ENCODE measurements at regions not wholly inside any gene's neighbourhood (a gene's known extent, or its start where the extent isn't known, plus 50 kb on each side); places are given as distances from the start of the nearest gene placed in this dataset.

- 67 to 77% (median 72%) methylated on average over 25 to 26 of the region's 26 CpGs for WGBS, 5 donors
- Histone ChIP-seq H3K36me3 (no peaks in the 10 kb centered on the region), H3K4me1 (no peaks in the 10 kb centered on the region), H3K4me3 (no peak overlapping the region), H3K27me3 (peaks cover 0 to 30% (median 0%) of the 10 kb centered on the region in 3 donors), H3K27ac (no peak overlapping the region), H3K9me3 (no peaks in the 10 kb centered on the region)
- TF ChIP-seq EP300 (IDR thresholded peaks at IDR 0.05) (no peak), POLR2AphosphoS5 (IDR thresholded peaks at IDR 0.05) (no peak), POLR2A (IDR thresholded peaks at IDR 0.05) (no peak)
- TF ChIP-seq, protein P1, sequence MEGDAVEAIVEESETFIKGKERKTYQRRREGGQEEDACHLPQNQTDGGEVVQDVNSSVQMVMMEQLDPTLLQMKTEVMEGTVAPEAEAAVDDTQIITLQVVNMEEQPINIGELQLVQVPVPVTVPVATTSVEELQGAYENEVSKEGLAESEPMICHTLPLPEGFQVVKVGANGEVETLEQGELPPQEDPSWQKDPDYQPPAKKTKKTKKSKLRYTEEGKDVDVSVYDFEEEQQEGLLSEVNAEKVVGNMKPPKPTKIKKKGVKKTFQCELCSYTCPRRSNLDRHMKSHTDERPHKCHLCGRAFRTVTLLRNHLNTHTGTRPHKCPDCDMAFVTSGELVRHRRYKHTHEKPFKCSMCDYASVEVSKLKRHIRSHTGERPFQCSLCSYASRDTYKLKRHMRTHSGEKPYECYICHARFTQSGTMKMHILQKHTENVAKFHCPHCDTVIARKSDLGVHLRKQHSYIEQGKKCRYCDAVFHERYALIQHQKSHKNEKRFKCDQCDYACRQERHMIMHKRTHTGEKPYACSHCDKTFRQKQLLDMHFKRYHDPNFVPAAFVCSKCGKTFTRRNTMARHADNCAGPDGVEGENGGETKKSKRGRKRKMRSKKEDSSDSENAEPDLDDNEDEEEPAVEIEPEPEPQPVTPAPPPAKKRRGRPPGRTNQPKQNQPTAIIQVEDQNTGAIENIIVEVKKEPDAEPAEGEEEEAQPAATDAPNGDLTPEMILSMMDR (IDR thresholded peaks at IDR 0.05), result no peak
- intact Hi-C loops (cut with DNase I; ENCODE audit: low total_unique reads), result no loop called here
- peak in 1 of 2 donors; percentile 22 for DNase-seq
These were observed 811.4 kb downstream of the BRD1 start for GRCh38 chr22:49015993-49016908.

- no peak overlapping the region for H3K27ac ChIP-seq
- no peak for TF ChIP-seq POLR2AphosphoS5 (IDR thresholded peaks at IDR 0.05)
- TF ChIP-seq, protein P1 (IDR thresholded peaks at IDR 0.05), result no peak
- TF ChIP-seq EP300 (IDR thresholded peaks at IDR 0.05), result no peak
- TF ChIP-seq POLR2A (IDR thresholded peaks at IDR 0.05), result no peak
- DNase-seq, result peak in 1 of 2 donors; percentile 15
- no peaks in the 10 kb centered on the region for H3K4me1 ChIP-seq
- no peak overlapping the region for H3K4me3 ChIP-seq
- 79 to 84% (median 82%) methylated on average over 13 of the region's 13 CpGs for WGBS, 5 donors
- no peaks in the 10 kb centered on the region for H3K36me3 ChIP-seq
- peaks cover 0 to 38% (median 0%) of the 10 kb centered on the region in 3 donors for H3K27me3 ChIP-seq
- H3K9me3 ChIP-seq, result no peaks in the 10 kb centered on the region
- intact Hi-C loops (cut with DNase I; ENCODE audit: low total_unique reads), result no loop called here
These were observed 812.2 kb downstream of the BRD1 start for GRCh38 chr22:49015459-49015858.

- WGBS, 5 donors, result 71 to 75% (median 74%) methylated on average over 19 to 24 of the region's 24 CpGs
- Histone ChIP-seq H3K4me3 (no peak overlapping the region), H3K27me3 (peaks cover 0 to 44% (median 0%) of the 10 kb centered on the region in 3 donors), H3K9me3 (no peaks in the 10 kb centered on the region), H3K27ac (no peak overlapping the region), H3K4me1 (no peaks in the 10 kb centered on the region), H3K36me3 (no peaks in the 10 kb centered on the region)
- intact Hi-C loops (cut with DNase I; ENCODE audit: low total_unique reads), result no loop called here
- TF ChIP-seq POLR2AphosphoS5 (IDR thresholded peaks at IDR 0.05) (no peak), POLR2A (IDR thresholded peaks at IDR 0.05) (no peak), EP300 (IDR thresholded peaks at IDR 0.05) (no peak)
- TF ChIP-seq, protein P1 (IDR thresholded peaks at IDR 0.05), result no peak
- peak in 1 of 2 donors; percentile 17 for DNase-seq
These were observed 813.2 kb downstream of the BRD1 start for GRCh38 chr22:49014227-49015201.

- H3K9me3 ChIP-seq, result no peaks in the 10 kb centered on the region
- H3K36me3 ChIP-seq, result no peaks in the 10 kb centered on the region
- H3K27me3 ChIP-seq, result peaks cover 0 to 51% (median 0%) of the 10 kb centered on the region in 3 donors
- WGBS, 5 donors, result 84 to 89% (median 88%) methylated on average over 9 to 12 of the region's 12 CpGs
- TF ChIP-seq, protein P1 (IDR thresholded peaks at IDR 0.05), result no peak
- no peak for TF ChIP-seq POLR2A (IDR thresholded peaks at IDR 0.05)
- no peak for TF ChIP-seq POLR2AphosphoS5 (IDR thresholded peaks at IDR 0.05)
- no peak for TF ChIP-seq EP300 (IDR thresholded peaks at IDR 0.05)
- no peak overlapping the region for H3K27ac ChIP-seq
- H3K4me1 ChIP-seq, result no peaks in the 10 kb centered on the region
- intact Hi-C loops (cut with DNase I; ENCODE audit: low total_unique reads), result no loop called here
- peak in 1 of 2 donors; percentile 13 for DNase-seq
- no peak overlapping the region for H3K4me3 ChIP-seq
These were observed 814.0 kb downstream of the BRD1 start for GRCh38 chr22:49013707-49014106.
